Left ventricle myocardium inferior (tissue), 1 donor: ENCODE measurements at regions not wholly inside any gene's neighbourhood (a gene's known extent, or its start where the extent isn't known, plus 50 kb on each side); places are given as distances from the start of the nearest gene placed in this dataset.

ENCODE experiments used
- DNase-seq: peaks from one replicate; pipeline ENCODE4 v3.0.0-alpha.2; 2020
- H3K27ac ChIP-seq: fragments of 200-600 bp; replicated peaks from 2 replicates; pipeline ENCODE4 v1.8.0; 2021
- H3K27me3 ChIP-seq: fragments of 200-600 bp; 2 replicates; pipeline ENCODE4 v1.8.0; 2021; ENCODE audit warnings: low read depth
- H3K36me3 ChIP-seq: fragments of 200-600 bp; 2 replicates; pipeline ENCODE4 v1.8.0; 2021
- H3K4me1 ChIP-seq: fragments of 200-600 bp; 2 replicates; pipeline ENCODE4 v1.8.0; 2021
- H3K4me3 ChIP-seq: fragments of 200-600 bp; 2 replicates; pipeline ENCODE4 v1.8.0; 2021; ENCODE audit warnings: mild to moderate bottlenecking, moderate library complexity
- H3K9me3 ChIP-seq: fragments of 200-600 bp; replicated peaks from 2 replicates; pipeline ENCODE4 v1.8.0; 2021
- intact Hi-C: fragments of 100-400 bp; cut with micrococcal nuclease; formaldehyde crosslinking; loops from one replicate; pipeline ENCODE4 v1.11.0; 2022
- TF ChIP-seq, protein P1 (sequence below): fragments of 200-600 bp; IDR thresholded peaks from 2 replicates; pipeline ENCODE4 v1.8.0; 2021; ENCODE audit warnings: antibody characterized with exemption, mild to moderate bottlenecking, borderline replicate concordance
- donor health status: DM: no; HTN: yes; CAD: no; lungs with severe emphysema.

DNA sequence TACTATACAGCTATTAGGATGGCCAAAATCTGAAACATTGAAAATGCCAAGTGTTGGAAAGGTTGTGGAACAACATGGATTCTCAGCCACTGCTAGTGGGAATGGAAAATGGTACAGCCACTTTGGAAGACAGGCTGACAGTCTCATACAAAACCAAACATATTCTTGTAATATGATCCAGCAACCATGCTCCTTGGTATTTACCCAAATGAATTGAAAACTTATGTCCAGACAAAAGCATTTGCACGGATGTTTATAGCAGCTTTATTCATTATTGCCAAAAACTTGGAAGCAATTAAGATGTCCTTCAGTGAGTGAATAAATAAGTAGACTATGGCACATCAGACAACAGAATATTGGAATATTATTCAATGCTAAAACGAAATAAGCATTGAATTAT is 105.8 kb upstream of the DCLK2 start:
- H3K27me3 ChIP-seq: peaks cover 5% of the 10 kb centered on the region
- intact Hi-C loops: no loop called here
- TF ChIP-seq, protein P1, sequence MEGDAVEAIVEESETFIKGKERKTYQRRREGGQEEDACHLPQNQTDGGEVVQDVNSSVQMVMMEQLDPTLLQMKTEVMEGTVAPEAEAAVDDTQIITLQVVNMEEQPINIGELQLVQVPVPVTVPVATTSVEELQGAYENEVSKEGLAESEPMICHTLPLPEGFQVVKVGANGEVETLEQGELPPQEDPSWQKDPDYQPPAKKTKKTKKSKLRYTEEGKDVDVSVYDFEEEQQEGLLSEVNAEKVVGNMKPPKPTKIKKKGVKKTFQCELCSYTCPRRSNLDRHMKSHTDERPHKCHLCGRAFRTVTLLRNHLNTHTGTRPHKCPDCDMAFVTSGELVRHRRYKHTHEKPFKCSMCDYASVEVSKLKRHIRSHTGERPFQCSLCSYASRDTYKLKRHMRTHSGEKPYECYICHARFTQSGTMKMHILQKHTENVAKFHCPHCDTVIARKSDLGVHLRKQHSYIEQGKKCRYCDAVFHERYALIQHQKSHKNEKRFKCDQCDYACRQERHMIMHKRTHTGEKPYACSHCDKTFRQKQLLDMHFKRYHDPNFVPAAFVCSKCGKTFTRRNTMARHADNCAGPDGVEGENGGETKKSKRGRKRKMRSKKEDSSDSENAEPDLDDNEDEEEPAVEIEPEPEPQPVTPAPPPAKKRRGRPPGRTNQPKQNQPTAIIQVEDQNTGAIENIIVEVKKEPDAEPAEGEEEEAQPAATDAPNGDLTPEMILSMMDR: no peak

DNA sequence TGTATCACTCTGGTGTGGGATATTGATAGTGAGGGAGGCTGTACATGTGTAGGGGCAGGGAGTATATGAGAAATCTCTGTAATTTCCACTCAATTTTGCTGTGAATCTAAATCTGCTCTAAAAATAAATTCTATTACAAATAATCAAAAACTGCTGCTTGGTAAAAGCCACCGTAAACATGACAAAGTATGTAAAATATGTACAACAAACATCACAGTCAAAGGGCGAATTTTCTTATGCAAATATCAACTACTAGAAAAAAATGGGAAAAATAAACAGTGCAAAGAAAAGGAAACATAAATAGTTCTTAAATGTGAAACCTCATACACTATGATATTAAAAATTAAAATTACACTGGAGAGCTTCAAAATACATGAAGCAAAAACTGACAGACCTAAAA is 105.1 kb upstream of the DCLK2 start:
- no peaks in the 10 kb centered on the region for H3K36me3 ChIP-seq
- no peak overlapping the region for H3K4me3 ChIP-seq
- peaks cover 5% of the 10 kb centered on the region for H3K27me3 ChIP-seq
- TF ChIP-seq, protein P1: no peak
- H3K9me3 ChIP-seq: no peaks in the 10 kb centered on the region
- intact Hi-C loops: no loop called here
- no peak for DNase-seq
- no peaks in the 10 kb centered on the region for H3K4me1 ChIP-seq
- H3K27ac ChIP-seq: no peak overlapping the region

More for the DNA sequence above, 105.8 kb upstream of the DCLK2 start:
- H3K4me1 ChIP-seq: no peaks in the 10 kb centered on the region
- no peaks in the 10 kb centered on the region for H3K9me3 ChIP-seq
- H3K27ac ChIP-seq: no peak overlapping the region
- no peaks in the 10 kb centered on the region for H3K36me3 ChIP-seq
- no peak overlapping the region for H3K4me3 ChIP-seq
- no peak for DNase-seq

DNA sequence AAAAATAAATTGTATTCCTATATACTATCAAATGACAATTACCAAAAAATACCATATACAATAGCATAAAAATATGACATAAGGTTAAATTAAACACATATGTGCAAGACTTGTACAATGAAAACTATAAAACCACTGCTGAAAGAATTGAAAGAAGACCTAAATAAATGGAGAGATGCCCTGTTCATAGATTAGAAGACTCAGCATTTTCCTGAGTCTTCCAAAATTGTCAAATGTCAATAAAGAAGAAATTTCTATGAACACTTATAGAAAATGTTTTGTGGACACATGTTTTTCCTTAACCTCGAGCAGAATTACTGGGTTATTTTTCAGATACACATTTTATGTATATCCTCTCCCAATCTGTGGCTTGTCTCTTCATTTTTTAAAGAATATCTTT is 103.1 kb upstream of the DCLK2 start:
- no peaks in the 10 kb centered on the region for H3K4me1 ChIP-seq
- H3K27ac ChIP-seq: no peak overlapping the region
- no peaks in the 10 kb centered on the region for H3K27me3 ChIP-seq
- no peak overlapping the region for H3K4me3 ChIP-seq
- TF ChIP-seq, protein P1: no peak
- intact Hi-C loops: no loop called here
- no peaks in the 10 kb centered on the region for H3K36me3 ChIP-seq
- no peaks in the 10 kb centered on the region for H3K9me3 ChIP-seq
- no peak for DNase-seq

DNA sequence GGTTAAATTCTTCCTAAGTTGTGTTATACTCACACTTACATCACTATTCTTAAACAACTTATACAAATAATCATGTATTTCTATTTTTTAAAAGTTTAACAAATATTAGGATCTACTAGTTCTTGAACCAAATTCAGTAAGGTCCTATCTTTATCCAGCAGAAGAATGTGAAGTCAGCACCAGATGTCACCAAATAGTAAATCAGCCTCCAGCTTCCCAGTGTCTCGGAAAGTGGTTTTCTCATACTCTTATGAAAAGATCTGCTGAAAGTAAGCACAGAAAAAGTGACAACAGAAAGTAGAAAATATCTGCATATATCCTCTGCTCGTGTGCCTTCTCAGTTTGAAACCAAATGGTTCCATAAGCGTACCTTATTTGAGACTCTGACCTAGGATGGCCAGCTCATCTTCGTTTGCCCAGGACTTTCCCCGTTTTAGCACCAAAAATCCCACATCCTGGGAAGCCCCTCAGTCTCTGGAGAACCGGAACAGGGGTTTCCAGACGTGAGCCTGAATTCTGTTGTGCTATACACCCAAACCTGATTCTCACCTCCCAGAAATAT is 98.0 kb upstream of the DCLK2 start:
- H3K27me3 ChIP-seq: no peaks in the 10 kb centered on the region
- intact Hi-C loops: no loop called here
- H3K9me3 ChIP-seq: no peaks in the 10 kb centered on the region
- TF ChIP-seq, protein P1: no peak
- no peak overlapping the region for H3K4me3 ChIP-seq
- H3K36me3 ChIP-seq: no peaks in the 10 kb centered on the region
- no peak for DNase-seq
- H3K4me1 ChIP-seq: no peaks in the 10 kb centered on the region
- no peak overlapping the region for H3K27ac ChIP-seq

DNA sequence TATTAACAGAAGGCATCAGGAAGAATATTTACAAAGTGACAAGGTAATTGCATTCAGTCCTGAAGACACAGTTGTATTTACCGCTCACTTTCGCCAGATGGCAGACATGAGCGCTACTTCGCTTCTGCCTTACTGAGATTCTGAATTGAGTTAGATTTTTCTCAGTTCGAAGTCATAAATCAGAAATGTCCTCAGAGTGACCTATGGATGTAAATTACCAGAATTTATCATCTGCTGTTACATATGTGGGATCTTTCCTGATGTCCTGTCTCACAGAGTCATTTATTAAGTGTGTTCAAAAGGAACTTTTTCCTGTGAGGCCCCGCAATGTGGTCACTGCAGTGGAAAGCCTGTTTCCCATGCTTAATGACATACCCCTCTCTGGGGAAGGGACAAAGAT is 97.3 kb upstream of the DCLK2 start:
- Histone ChIP-seq H3K4me1 (no peaks in the 10 kb centered on the region), H3K9me3 (no peaks in the 10 kb centered on the region), H3K27me3 (no peaks in the 10 kb centered on the region), H3K27ac (no peak overlapping the region), H3K4me3 (no peak overlapping the region), H3K36me3 (no peaks in the 10 kb centered on the region)
- intact Hi-C loops: no loop called here
- DNase-seq: peak; percentile 24
- TF ChIP-seq, protein P1: peak; percentile 80
